GM19372 (cell line): ENCODE measurements at regions not wholly inside any gene's neighbourhood (a gene's known extent, or its start where the extent isn't known, plus 50 kb on each side); places are given as distances from the start of the nearest gene placed in this dataset.
"Not testable (repeated sequence)": the region's sequence is repeated elsewhere in the genome, so short reads cannot be mapped to it uniquely, and the experiment has no call there.

Experiments used
- ATAC-seq: cut with Tn5 transposase; IDR thresholded peaks from one replicate; pipeline ENCODE4 v1.9.1; 2021; ENCODE audit warnings: mild to moderate bottlenecking, low read depth, moderate library complexity; ENCODE audit not compliant: unreplicated experiment

- ATAC-seq: no peak
Measured at GRCh38 chr4:175273995-175274753, 356.0 kb downstream of the ADAM29 start.

DNA sequence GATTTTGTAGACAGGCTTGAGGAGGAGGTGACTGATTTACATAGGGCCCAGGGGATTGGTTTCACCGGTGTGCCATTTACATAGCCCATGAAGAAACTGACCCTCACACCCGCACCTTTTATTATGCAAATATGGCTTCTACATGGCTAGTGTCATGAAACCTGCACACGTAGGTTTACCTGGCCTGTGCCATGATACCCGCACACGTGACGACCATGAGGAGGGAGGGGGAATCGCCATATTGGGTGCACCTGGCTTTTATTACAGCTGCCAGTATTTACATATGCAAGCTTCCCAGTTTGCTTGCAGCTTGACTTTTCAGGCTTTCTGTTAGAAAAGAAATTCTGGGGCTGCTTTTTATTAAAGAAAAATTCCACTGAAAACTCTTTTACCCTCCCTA lies 359.7 kb downstream of the ADAM29 start:
- ATAC-seq: no peak

- no peak for ATAC-seq
Measured at GRCh38 chr4:175280153-175280552, 362.0 kb downstream of the ADAM29 start.

- ATAC-seq: no peak
Measured at GRCh38 chr4:175281894-175282293, 363.7 kb downstream of the ADAM29 start.

DNA sequence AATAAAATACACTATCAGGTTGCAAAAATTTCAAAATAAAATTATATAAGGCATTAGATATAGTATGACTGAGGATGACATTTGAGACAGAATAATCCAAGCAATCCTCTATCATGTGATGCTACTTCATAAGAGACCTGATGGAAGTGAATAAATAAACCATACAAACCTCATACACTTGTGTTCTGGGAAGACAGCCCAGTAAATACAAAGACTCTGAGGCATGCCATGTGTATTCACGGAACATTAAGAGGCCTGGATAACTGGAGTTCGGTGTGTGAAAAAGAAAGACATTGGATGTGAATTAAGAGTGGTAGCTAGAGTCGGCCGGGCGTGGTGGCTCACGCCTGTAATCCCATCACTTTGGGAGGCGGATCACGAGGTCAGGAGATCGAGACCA lies 364.2 kb downstream of the ADAM29 start:
- ATAC-seq: no peak

DNA sequence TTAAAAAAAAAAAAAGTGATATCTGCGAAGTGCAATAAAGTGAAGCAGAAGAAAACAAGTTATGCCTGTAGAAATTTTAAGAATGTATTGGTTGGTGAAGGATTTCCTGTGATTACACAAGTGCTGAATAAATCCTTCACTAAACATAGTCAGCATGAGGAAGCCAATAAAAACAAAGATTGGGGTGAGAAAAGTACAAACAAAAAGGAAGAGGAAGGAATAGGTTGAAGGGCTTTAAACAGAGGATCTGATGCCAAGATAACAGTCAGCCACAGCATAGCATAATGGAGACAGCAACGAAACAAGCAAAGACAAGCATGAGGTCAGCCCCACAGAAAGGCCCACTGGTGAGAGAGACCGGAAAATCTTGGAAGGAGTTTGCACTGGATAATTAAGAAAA lies 372.2 kb downstream of the ADAM29 start:
- ATAC-seq: no peak

DNA sequence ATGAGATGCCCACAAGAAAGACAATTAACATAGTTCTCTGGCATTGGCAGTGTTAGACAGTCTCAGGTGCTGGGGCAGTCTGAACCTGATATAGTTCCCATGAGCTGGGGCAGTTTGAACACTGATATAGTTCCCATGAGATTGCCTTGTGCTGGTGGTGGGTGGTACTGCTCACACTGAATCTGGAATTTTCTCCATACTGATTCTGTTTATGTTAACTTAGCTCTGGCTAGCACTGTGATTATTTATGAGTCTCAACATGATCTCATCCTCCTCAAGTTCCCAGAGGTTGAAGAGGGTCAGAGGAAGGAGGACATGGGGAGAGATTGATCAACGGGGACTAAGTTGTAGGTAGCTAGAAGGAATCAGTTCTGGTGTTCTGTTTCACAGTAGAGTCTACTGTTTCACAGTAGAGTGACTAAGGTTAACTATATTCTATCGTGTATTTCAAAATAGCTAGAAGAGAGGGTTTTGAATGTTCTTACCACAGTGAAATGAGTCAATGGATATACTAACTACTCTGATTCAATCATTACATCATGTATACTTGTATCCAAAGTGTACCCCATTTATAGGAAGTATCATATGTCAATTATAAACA lies 379.9 kb downstream of the ADAM29 start:
- ATAC-seq: no peak

GRCh38 chr4:175306436-175306835 lies 388.3 kb downstream of the ADAM29 start:
- ATAC-seq: no peak

DNA sequence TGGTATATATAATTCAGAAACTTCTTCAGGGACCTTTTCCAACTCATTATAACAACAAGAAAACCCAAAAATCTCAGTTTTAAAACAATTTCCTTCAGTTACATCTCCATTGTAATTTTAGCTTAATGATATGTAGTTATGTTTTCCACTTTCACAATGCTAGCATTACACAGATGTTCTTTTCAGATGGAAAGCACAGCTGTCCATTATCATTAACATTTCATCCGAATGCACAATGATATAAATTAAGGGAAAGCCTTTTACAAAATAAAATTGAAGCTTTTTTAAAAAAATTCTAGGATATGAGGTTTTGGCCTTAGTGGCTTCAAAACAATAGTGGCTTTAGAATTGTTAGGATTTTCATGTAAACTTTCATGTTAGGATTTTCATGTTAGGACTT lies 389.2 kb downstream of the ADAM29 start:
- no peak for ATAC-seq

DNA sequence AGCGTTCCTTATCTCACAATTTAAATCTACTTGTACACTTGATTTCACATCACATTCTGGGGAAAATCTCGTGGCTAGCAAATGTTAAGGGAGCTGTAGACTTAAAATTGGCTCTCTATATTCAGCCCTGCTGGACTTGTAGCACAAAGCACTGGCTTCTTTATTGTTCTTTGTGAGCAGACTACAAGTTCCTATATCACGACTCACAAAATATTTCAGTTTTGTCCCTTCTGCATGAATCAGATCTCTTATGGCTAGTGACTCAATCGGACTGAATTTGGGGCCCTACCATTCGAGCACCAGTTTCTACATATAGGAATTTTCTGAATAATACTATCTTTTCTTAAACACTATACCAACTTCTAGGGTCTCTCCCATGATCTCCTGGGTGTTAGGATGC lies 390.1 kb downstream of the ADAM29 start:
- ATAC-seq: no peak

- ATAC-seq: no peak
Measured at GRCh38 chr4:175309041-175309440, 390.9 kb downstream of the ADAM29 start.

GRCh38 chr4:175325230-175325629 lies 407.1 kb downstream of the ADAM29 start:
- no peak for ATAC-seq

DNA sequence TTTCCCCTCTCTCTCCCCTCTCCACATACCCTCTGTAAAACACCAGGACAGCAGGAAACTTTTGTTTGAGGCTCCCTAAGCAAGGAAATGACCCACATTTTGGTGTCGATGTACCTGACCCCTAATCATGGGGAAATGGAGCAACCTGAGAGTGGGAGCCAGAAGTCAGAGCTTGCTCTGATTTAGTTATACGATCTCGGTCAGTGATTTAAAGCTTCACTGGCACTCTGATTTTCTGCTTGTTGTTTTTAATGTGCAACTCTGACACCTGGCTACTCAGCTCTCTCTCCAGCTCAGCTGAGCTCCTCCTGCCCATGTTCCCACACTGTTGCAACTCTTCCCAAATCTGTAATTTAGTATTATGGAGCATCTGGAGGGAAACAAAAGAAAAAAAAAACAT lies 408.6 kb downstream of the ADAM29 start:
- no peak for ATAC-seq

DNA sequence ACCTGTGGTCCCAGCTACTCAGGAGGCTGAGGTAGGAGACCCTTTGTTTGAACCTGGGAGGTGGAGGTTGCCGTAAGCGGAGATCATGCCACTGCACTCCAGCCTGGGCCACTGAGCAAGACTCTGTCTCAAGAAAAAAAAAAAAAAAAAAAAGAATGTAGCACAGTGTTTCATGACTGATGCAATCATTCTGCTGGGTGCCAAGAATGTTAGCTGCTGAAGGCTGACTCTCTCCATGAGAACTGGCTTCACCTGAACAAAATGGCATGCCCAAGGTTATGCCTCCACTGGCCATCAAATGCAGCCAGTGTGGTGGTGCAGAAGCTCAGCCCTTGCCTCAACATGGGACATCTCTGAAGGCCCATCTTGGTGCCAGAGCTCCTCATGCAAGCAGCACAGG lies 412.1 kb downstream of the ADAM29 start:
- no peak for ATAC-seq

GRCh38 chr4:175330652-175331051 lies 412.5 kb downstream of the ADAM29 start:
- ATAC-seq: no peak

DNA sequence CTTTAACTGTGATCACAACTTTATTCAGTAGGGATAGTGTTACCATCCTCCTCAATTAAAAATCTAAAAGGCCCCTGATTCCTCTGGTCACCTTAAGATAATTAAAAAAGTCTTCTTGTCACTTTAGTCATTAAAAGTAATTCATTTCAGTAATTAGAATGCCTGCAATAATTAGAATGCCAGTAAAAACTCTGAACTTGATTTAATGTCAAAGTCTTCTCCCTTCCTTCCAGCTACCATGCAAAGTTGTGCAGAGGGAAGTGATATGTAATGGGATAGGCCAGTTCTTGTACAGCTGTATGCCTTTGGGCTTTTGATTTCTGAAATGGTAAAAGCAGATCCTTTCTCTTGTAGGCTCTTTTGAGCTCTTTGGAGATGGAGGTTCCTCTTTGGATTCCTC lies 417.2 kb downstream of the ADAM29 start:
- ATAC-seq: no peak

DNA sequence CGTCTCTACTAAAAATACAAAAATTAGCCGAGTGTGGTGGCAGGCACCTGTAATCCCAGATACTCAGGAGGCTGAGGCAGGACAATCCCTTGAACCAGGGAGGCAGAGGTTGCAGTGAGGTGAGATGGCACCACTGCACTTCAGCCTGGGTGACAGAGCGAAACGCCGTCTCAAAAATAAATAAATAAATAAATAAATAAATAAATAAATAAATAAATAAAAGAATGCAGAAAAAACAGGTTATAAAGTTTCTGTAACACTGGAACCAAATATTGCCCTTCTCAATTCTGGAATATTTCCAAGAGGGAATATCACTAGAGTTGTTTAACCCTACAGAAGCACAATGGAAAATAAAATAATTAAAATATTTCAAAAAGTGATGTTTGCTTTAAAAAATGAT lies 418.4 kb downstream of the ADAM29 start:
- not testable (repeated sequence) for ATAC-seq

DNA sequence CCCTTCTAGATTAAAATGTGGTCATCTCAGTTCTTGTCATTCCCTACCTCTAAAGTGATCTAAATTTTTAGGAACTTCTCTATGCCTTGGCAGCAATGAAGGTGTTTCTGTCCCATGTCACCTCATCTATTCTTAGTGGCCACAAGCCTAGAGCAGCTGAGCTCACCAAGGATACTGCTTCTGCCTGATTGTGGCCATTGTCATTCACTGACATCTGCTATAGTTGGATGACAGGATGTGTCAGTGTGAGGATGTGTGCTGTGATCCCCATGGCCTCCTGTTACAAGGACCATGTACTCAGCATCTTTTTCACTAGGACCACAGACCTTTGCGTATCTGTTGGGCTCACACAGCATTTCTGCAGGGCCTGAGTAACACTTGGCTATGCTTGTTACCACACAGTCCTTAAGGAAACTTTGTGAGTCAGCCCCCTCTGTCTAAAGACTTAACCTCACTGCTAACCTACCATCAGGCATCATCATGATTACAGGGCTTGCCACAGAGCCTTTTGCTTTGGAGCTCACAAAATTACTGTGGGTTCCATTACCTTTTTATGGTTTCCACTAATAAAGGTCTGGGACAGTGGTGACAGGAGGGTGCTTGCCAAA lies 421.0 kb downstream of the ADAM29 start:
- no peak for ATAC-seq

GRCh38 chr4:175341203-175341755 lies 423.1 kb downstream of the ADAM29 start:
- no peak for ATAC-seq

GRCh38 chr4:175346376-175346775 lies 428.2 kb downstream of the ADAM29 start:
- no peak for ATAC-seq

DNA sequence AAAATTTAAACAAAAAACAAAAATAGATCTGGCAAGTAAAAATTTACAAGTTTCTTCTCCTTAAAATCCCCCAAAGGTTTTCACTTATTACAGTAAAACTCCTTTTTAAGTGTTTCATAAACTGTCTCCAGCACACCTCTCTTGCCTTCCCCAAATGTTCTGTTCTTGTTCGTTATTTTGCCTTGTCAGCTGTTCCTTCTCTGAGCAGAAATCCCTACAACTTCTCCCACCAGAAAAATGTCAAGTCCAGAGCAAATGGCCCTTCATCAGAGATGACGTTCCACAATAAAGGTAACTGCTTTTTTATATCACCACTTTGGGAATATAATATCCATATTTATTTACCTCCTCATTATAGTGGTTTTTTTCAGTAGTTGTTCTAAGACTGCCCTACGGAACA lies 432.1 kb downstream of the ADAM29 start:
- ATAC-seq: no peak

DNA sequence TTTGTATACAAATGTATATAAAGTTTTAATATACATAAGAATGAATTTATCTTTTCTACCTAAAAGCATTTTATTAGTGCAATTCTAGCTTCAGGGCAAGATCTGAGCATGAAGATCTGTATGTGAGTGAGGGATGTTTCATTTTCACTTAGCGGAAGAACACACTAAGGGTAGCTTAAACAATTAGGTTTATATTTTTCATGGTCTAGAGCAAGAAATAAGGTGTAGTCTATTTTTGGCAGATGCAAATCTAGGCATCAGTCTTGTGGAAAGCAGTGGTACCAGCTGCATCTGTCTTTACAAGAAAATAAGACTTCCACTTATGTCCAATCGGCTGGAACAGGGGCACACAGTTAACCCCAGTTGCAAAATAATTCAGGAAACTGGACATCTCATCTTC lies 433.3 kb downstream of the ADAM29 start:
- ATAC-seq: no peak
